DND-41 (cell line): ENCODE measurements at regions not wholly inside any gene's neighbourhood (a gene's known extent, or its start where the extent isn't known, plus 50 kb on each side); places are given as distances from the start of the nearest gene placed in this dataset.

Experiments used
- EZH2 ChIP-seq: IDR thresholded peaks from 3 replicates; pipeline ENCODE4 v1.6.1; 2012; ENCODE audit warnings: borderline replicate concordance, low read depth, mild to moderate bottlenecking, moderate library complexity, low read length, inconsistent platforms; ENCODE audit not compliant: severe bottlenecking
- TF ChIP-seq, protein P1 (sequence below): IDR thresholded peaks from 2 replicates; pipeline ENCODE4 v1.5.1; 2012; ENCODE audit warnings: borderline replicate concordance, low read length, moderate library complexity, mild to moderate bottlenecking; ENCODE audit not compliant: poor library complexity, severe bottlenecking; ENCODE audit errors: extremely low read depth

DNA sequence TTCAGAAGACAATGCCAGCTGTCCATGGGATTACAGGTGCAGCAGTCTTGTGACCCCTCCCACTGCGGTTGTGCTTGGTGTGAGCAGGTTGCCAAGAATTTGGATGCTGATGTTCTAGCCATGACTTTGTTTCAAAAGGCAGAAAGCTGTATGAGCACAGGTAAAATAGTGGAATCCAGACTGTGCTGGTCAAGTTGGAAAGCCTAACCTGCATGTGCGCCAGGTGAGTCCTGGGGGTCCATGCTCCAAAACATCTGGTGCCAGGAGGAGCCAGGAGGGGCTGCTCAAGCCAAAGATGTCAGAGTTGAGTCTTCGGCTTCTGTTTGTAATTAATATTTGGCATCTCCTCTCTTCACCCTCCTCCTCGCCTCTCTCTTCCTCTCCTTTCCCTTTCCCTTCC lies 330.1 kb downstream of the MYCN start:
- no peak for TF ChIP-seq EZH2
- TF ChIP-seq, protein P1, sequence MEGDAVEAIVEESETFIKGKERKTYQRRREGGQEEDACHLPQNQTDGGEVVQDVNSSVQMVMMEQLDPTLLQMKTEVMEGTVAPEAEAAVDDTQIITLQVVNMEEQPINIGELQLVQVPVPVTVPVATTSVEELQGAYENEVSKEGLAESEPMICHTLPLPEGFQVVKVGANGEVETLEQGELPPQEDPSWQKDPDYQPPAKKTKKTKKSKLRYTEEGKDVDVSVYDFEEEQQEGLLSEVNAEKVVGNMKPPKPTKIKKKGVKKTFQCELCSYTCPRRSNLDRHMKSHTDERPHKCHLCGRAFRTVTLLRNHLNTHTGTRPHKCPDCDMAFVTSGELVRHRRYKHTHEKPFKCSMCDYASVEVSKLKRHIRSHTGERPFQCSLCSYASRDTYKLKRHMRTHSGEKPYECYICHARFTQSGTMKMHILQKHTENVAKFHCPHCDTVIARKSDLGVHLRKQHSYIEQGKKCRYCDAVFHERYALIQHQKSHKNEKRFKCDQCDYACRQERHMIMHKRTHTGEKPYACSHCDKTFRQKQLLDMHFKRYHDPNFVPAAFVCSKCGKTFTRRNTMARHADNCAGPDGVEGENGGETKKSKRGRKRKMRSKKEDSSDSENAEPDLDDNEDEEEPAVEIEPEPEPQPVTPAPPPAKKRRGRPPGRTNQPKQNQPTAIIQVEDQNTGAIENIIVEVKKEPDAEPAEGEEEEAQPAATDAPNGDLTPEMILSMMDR, result no peak
